ENCODE measurements at regions not wholly inside any gene's neighbourhood (a gene's known extent, or its start where the extent isn't known, plus 50 kb on each side); places are given as distances from the start of the nearest gene placed in this dataset.

DNA sequence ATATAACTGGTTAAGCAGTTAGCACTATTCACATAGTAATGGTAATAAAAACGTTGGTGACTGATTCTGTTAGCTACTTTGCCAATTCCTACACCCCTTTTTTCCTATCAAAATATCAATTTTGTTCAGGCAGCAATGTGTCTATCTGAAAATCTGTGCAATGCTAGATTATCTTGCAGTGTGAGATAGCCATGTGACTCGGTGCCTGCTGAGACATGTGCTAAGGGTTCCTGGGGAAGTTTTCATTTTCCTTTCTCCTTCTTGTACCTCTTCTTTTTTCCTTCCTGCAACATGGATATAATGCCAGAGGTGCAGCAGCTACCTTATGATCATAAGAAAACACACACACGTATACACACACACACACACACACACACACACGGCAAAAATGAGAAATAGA lies 100.5 kb upstream of the SHISA6 start:
- no TSS peak for BruUV-seq (replicated peaks)
- ChIA-PET POLR2A (no interaction called here), CTCF (no interaction called here)
- Histone ChIP-seq H3K27ac (ENCODE audit: insufficient read depth, low read depth, low read length) (no peak overlapping the region), H3K4me3 (replicated peaks in 1 of 3; ENCODE audit: insufficient read depth in 1 of 3, low read depth in 1 of 3, low read length in 3 of 3) (no peak overlapping the region), H4K20me1 (replicated peaks; ENCODE audit: control insufficient read depth, extremely low read depth, insufficient read depth, low read length) (peaks cover 2% of the 10 kb centered on the region), H3K4me2 (ENCODE audit: insufficient read depth, low read length) (no peak overlapping the region), H3K27me3 (ENCODE audit: control insufficient read depth in 2 of 2, insufficient read depth in 2 of 2, low read length in 2 of 2) (no peaks in the 10 kb centered on the region), H3K79me2 (ENCODE audit: control insufficient read depth, insufficient read depth, low read length) (no peaks in the 10 kb centered on the region), H2AFZ (ENCODE audit: low read depth, low read length) (no peak overlapping the region), H3K9me3 (replicated peaks; ENCODE audit: control insufficient read depth, insufficient read depth, low read length) (peaks cover 3% of the 10 kb centered on the region), H3K9ac (replicated peaks; ENCODE audit: extremely low read depth, insufficient read depth, low read length) (no peak overlapping the region), H3K36me3 (ENCODE audit: control insufficient read depth in 2 of 2, extremely low read depth in 1 of 2, insufficient read depth in 2 of 2, low read length in 2 of 2) (no peaks in the 10 kb centered on the region), H3K4me1 (ENCODE audit: control insufficient read depth, extremely low read depth, insufficient read depth, low read length) (no peaks in the 10 kb centered on the region), H3K9me1 (replicated peaks; ENCODE audit: control insufficient read depth, extremely low read depth, insufficient read depth, low read length) (no peaks in the 10 kb centered on the region)
- no peak for TF ChIP-seq POLR2AphosphoS5 (IDR thresholded peaks at IDR 0.05; ENCODE audit: insufficient read depth, low read depth, low read length)
- TF ChIP-seq FOS (IDR thresholded peaks at IDR 0.05; ENCODE audit: borderline replicate concordance, insufficient read depth, low read length) = no peak
- TF ChIP-seq, protein P1, sequence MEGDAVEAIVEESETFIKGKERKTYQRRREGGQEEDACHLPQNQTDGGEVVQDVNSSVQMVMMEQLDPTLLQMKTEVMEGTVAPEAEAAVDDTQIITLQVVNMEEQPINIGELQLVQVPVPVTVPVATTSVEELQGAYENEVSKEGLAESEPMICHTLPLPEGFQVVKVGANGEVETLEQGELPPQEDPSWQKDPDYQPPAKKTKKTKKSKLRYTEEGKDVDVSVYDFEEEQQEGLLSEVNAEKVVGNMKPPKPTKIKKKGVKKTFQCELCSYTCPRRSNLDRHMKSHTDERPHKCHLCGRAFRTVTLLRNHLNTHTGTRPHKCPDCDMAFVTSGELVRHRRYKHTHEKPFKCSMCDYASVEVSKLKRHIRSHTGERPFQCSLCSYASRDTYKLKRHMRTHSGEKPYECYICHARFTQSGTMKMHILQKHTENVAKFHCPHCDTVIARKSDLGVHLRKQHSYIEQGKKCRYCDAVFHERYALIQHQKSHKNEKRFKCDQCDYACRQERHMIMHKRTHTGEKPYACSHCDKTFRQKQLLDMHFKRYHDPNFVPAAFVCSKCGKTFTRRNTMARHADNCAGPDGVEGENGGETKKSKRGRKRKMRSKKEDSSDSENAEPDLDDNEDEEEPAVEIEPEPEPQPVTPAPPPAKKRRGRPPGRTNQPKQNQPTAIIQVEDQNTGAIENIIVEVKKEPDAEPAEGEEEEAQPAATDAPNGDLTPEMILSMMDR (IDR thresholded peaks at IDR 0.05; ENCODE audit: extremely low read depth in 1 of 2, insufficient read depth in 1 of 2, low read depth in 1 of 2, low read length in 2 of 2) = no peak
- no peak for TF ChIP-seq POLR2A (IDR thresholded peaks at IDR 0.05; ENCODE audit: low read depth, low read length)
- TF ChIP-seq, protein P2, sequence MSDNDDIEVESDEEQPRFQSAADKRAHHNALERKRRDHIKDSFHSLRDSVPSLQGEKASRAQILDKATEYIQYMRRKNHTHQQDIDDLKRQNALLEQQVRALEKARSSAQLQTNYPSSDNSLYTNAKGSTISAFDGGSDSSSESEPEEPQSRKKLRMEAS (IDR thresholded peaks at IDR 0.05; ENCODE audit: insufficient read depth, insufficient read length) = no peak
- no peak for TF ChIP-seq MYC (IDR thresholded peaks at IDR 0.05; ENCODE audit: low read depth, low read length)
- TF ChIP-seq EZH2 (IDR thresholded peaks at IDR 0.05; ENCODE audit: borderline replicate concordance, low read depth, low read length, severe bottlenecking) = no peak
- no peak for TF ChIP-seq JUN (IDR thresholded peaks at IDR 0.05; ENCODE audit: borderline replicate concordance, insufficient read depth, insufficient read length, low read depth)
- TF ChIP-seq GATA2 (IDR thresholded peaks at IDR 0.05; ENCODE audit: insufficient read depth, insufficient read length, low read depth, low read length) = no peak
- no peak for FAIRE-seq
- dilution Hi-C loops (cut with MboI; ENCODE audit: extremely low pct_ligation_motif_present, low sequenced_read_pairs) (no loop called here), intact Hi-C loops (cut with micrococcal nuclease) (loop anchor here (5.0 to 10.0 kb wide), 2 partner anchors 493 to 844 kb away; no protein-coding TSS in a partner anchor)
- no peak for DNase-seq (ENCODE audit: low read depth, low spot score)
